Thoracic aorta (tissue), 2 donors: ENCODE measurements at regions not wholly inside any gene's neighbourhood (a gene's known extent, or its start where the extent isn't known, plus 50 kb on each side); places are given as distances from the start of the nearest gene placed in this dataset.
A peak's percentile ranks its signal among the peaks of the same experiment; 100 is the strongest.

Experiments
- ATAC-seq: fragments of 150-250 bp; one replicate; pipeline ENCODE4 v1.8.0; 2017; ENCODE audit warnings: low read depth; ENCODE audit not compliant: insufficient number of reproducible peaks, low FRiP score
- DNase-seq: peaks from one replicate; pipeline ENCODE4 v3.0.0-alpha.2; 2020; ENCODE audit warnings: low spot score
- H3K27ac ChIP-seq, 2 donors: fragments of 200-600 bp; sonication (generic); 1 replicate in 1 of 2; 2 replicates in 1 of 2; pipeline ENCODE4 v1.5.1; 2016; ENCODE audit warnings: mild to moderate bottlenecking in 2 of 2, moderate library complexity in 2 of 2
- H3K27me3 ChIP-seq: fragments of 200-600 bp; sonication (generic); replicated peaks from 2 replicates; pipeline ENCODE4 v1.6.0; 2016; ENCODE audit warnings: mild to moderate bottlenecking; ENCODE audit not compliant: insufficient read depth
- H3K36me3 ChIP-seq: fragments of 200-600 bp; sonication (generic); one replicate; pipeline ENCODE4 v1.5.1; 2016
- H3K4me1 ChIP-seq, 2 donors: fragments of 200-600 bp; sonication (generic); 1 replicate in 1 of 2; 2 replicates in 1 of 2; pipeline versions ENCODE4 v1.5.1 to v1.6.0; 2016; ENCODE audit warnings: low read depth in 2 of 2, mild to moderate bottlenecking in 1 of 2; ENCODE audit not compliant: control insufficient read depth in 1 of 2
- H3K4me3 ChIP-seq: fragments of 200-600 bp; sonication (generic); 2 replicates; pipeline ENCODE4 v1.5.1; 2016; ENCODE audit warnings: mild to moderate bottlenecking
- H3K9me3 ChIP-seq: fragments of 200-600 bp; sonication (generic); 2 replicates; pipeline ENCODE4 v1.5.1; 2016
- TF ChIP-seq, protein P1 (sequence below): fragments of 200-600 bp; sonication (generic); IDR thresholded peaks from one replicate; pipeline ENCODE4 v1.5.1; 2019; ENCODE audit warnings: antibody characterized with exemption

DNA sequence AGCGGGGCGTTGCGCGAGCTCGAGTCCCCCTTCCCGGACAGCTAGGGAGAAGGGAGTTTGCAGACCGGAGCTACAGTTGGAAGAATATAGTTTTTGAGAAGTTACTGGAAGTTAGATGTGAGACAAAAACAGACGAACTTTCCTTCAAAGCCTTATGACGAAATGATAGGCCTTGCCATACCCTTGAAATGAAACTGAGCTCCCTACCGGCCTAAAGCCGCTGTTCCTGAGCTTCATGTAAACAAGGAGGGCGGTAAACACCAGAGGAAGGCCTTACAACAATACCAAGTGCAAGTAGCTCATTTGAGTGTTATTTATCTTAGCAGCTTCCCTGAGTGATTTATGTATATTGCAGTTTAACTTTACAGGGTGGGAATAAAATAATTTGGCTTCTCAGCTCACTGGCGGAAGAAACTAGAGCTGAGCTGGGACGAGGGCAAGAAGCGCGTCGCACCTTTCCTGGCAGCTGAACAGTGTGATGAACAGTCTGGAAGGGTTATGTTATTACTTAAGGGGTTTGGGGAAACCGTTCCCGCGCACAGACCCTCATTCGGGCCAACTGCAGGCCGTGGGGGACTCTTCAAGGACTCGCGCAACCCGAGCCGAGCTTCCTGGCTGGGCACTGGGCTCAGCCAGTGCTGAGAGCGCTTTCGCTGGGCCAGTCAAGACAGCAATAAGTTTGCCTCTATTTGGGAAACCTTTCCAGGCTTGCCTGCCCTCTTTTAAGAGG lies 111.2 kb downstream of the KCNRG start:
- Histone ChIP-seq H3K9me3 (no peaks in the 10 kb centered on the region), H3K27me3 (no peaks in the 10 kb centered on the region), H3K27ac (peak overlapping the region; percentile 98 to 99), H3K4me1 (peaks cover 18 to 49% of the 10 kb centered on the region in 2 donors), H3K4me3 (peak overlapping the region; percentile 93), H3K36me3 (no peaks in the 10 kb centered on the region)
- ATAC-seq (no peak), DNase-seq (no peak)
- TF ChIP-seq, protein P1, sequence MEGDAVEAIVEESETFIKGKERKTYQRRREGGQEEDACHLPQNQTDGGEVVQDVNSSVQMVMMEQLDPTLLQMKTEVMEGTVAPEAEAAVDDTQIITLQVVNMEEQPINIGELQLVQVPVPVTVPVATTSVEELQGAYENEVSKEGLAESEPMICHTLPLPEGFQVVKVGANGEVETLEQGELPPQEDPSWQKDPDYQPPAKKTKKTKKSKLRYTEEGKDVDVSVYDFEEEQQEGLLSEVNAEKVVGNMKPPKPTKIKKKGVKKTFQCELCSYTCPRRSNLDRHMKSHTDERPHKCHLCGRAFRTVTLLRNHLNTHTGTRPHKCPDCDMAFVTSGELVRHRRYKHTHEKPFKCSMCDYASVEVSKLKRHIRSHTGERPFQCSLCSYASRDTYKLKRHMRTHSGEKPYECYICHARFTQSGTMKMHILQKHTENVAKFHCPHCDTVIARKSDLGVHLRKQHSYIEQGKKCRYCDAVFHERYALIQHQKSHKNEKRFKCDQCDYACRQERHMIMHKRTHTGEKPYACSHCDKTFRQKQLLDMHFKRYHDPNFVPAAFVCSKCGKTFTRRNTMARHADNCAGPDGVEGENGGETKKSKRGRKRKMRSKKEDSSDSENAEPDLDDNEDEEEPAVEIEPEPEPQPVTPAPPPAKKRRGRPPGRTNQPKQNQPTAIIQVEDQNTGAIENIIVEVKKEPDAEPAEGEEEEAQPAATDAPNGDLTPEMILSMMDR, result no peak

DNA sequence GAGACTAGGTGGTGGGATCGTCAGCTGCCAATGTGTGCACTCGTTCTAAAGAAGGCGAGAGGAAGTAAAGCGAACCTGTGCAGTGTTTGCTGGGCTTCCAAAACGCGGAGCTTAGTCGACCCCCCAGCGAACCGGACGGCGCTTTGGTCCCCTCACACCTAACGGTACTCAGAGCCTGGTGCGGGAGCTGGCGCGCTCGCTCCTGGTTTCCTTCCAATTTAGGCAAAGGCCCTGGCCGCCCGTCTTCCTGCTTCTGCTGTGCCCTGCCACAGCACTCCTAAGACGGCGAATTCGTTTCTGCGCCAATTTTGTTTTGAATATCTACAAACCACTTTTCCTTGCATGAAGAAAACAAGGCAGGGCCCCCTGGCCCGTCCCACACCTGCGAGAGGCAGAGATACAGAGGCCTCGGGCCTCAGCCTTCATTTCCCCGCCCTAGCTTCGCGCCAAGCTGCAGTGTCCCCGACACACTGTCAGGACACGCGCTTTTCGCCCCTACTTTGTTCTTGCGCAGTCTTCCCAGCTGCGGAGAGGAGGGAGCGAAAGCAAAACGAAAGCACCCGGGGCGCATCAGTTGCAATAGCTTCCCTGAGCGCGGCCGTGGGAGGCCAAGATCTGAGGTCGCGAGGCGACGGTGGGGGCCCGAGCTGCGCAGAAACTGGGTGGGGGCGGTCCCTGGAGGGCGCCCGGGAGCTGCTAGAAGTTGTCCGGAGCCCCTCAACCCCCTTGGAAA lies 111.9 kb downstream of the KCNRG start:
- Histone ChIP-seq H3K27me3 (no peaks in the 10 kb centered on the region), H3K27ac (peak overlapping the region; percentile 98 to 99), H3K4me3 (peak overlapping the region; percentile 93), H3K9me3 (no peaks in the 10 kb centered on the region), H3K36me3 (no peaks in the 10 kb centered on the region), H3K4me1 (peaks cover 12 to 43% of the 10 kb centered on the region in 2 donors)
- DNase-seq (no peak), ATAC-seq (no peak)
- TF ChIP-seq, protein P1, result no peak

DNA sequence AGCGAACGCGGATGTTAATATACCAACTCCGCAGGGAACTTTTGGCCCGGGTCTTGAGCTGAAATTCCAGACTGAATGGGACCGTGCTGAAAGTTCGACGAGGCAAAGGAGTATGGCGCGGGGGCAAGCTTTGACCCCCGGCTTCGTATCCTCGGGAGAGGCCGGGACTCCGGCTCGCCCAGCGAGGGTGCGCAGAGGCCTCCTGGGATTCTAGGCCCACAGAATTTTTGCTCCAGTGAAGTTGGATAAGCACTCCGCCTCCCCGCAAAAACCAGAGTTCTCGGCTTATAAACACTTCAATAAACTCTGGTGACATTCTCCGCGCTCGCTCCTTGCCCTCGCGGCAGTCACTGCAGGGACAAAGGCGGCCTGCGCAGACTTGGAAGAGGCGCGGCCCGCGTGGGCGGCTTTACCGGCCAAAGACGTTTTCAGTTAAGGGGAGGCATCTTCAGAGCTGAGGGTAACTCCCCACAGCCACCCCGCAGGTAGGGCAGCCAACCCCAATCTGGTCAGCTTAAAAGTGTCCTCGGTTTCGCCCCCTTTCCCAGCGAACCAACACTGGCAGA lies 112.6 kb downstream of the KCNRG start:
- ATAC-seq, result no peak
- Histone ChIP-seq H3K4me1 (peaks cover 8 to 40% of the 10 kb centered on the region in 2 donors), H3K36me3 (no peaks in the 10 kb centered on the region), H3K9me3 (no peaks in the 10 kb centered on the region), H3K4me3 (peak overlapping the region; percentile 93), H3K27ac (no peak overlapping the region), H3K27me3 (no peaks in the 10 kb centered on the region)
- no peak for DNase-seq
- TF ChIP-seq, protein P1, result no peak

DNA sequence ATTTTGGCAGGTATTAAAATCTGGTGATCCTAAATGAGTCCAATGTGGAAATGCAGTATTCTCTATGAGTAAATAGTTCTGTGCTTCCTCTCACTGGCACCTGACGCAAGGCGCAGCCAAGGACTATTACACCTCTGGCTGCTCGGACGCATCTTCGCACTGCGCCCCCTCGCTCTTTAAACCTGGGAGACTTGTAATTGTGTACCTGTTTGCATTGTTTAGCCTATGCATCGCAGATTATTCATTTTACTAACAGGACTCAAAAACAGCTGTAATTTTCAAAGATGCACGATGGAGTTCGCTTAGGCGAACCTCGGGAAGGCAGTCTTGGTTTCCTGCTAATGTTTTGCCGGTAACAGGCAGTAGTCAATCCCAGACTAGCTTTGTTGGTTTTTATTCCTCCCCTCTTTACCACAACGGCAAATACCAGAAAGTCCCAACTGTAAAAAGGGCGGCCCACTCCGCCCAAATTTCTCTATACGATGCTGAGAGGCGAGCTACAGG lies 113.2 kb downstream of the KCNRG start:
- no peak overlapping the region for H3K4me3 ChIP-seq
- TF ChIP-seq, protein P1, result no peak
- H3K27me3 ChIP-seq, result no peaks in the 10 kb centered on the region
- no peaks in the 10 kb centered on the region for H3K36me3 ChIP-seq
- peaks cover 4 to 35% of the 10 kb centered on the region in 2 donors for H3K4me1 ChIP-seq
- ATAC-seq (no peak), DNase-seq (no peak)
- no peak overlapping the region for H3K27ac ChIP-seq
- H3K9me3 ChIP-seq, result no peaks in the 10 kb centered on the region
